GM04504 (cell line): ENCODE measurements at regions not wholly inside any gene's neighbourhood (a gene's known extent, or its start where the extent isn't known, plus 50 kb on each side); places are given as distances from the start of the nearest gene placed in this dataset.

Experiments
- DNase-seq: peaks from one replicate; pipeline ENCODE4 v3.0.0-alpha.2; 2012; ENCODE audit warnings: low read depth

GRCh38 chr10:44435196-44435595, 50.3 kb upstream of the CXCL12 start:
- no peak for DNase-seq

- no peak for DNase-seq
Measured at GRCh38 chr10:44436240-44436639, 51.3 kb upstream of the CXCL12 start.

GRCh38 chr10:44437840-44438511, 53.1 kb upstream of the CXCL12 start:
- DNase-seq = no peak

- no peak for DNase-seq
Measured at GRCh38 chr10:44439239-44439957, 54.5 kb upstream of the CXCL12 start.

DNA sequence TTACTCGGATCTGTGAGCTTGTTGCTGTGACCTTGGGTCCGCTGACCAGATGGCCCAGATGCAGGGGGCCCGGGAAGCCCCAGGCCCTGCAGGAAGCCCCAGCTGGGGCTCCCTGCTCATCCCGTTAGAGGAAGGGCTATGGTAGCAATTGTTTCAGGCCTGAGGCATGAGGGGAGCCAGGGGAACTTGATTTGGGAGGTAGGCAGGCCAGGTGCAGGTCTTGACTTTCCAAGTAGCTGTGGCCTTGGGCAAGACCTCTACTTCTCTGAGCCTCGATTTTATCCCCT, 55.0 kb upstream of the CXCL12 start:
- no peak for DNase-seq

- DNase-seq = no peak
Measured at GRCh38 chr10:44457259-44457658, 72.4 kb upstream of the CXCL12 start.

DNA sequence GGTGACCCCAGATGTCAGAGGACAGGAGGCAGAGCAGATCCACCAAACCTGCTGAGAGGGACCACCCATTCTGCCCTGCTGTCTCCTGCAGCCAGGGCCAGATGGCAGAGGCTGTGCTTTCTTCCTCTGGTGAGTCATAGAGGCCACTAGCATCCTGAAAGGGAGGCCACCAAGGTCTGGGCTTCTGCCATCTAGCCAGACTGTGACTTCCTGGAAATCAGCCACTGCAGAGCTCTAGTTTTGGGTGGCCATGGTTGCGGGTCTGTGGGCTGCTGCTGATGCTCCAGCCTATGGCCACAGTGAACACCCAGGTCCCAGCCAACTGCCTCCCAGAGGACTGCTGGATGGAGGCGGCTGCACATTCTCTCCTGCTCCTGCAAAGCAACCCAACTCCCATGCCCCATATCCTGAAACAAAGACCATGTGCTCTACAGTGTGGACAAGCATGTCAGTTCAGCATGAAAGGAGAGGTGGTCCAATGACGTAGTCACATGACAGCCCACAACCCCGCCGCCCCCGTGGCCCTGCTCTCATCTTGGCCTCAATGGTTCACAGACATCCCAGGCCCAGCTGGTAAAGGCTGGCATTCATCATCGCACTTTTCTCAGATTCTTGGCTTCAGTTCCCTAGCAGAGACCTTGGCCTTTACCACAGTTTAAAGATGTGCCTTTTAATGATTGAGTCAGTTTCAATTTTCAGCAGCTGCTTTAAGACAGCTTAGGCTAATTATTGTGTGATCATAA, 73.9 kb upstream of the CXCL12 start:
- DNase-seq = no peak

DNA sequence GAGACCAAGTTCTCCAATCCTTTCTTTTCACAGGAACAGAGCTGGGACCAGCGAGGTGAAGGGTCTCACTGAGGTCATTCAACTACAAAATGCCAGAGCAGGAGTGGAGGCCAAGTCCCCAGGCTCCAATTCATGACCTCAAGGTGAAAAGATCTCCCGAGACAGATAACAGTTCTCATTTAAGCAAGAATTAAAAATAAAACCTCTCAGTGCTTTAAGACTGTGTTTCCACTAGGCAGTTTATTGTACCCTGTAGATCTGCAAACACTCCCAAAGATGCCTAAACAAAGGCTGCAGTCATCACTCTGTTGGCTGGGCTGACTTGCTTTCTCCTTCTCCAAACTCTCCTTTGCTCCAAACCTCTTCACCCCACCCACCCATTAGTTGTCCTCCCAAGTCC, 74.8 kb upstream of the CXCL12 start:
- DNase-seq = no peak

DNA sequence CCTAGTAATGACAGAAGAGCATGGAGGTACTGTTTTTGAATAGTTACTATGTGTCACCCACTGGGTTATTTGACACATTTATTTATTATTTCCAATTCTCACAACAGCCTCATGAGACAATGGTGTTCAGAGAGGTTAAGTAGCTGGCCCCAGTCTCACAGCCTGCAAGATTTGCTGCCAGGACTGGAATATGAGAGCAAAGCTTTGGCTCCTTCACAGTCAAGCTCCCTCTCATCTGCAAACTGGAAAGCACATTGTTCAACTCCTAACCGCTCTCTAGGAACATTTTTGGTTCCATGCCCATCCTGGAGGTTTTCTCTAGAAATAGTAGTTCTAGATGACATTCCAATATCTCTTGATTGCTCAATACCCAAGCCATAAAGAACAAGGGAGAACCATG, 75.5 kb upstream of the CXCL12 start:
- no peak for DNase-seq

DNA sequence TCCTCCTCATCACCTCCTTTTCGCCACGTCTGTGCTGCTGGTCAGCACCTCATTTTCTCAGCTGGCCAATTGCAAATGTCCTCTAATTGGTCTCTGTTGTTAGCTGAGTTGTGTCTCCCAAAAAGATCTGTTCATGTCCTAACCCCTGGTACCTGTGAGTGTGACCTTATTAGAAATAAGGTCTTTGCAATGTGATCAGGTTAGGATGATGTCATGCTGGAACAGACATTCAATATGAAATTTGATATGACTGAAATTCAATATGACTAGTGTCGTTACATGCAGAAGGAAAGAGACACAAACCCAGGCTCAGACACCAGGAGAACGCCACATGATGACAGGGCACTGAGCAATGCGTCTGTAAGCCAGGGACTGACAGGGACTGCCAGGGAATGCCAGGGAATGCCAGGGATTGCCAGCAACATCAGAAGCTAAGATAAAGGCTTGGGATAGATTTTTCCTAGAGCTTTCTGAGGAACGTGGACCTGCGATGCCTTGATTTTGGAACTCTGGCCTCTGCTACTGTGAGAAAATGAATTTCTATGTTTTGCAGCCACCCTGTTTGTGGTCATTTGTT, 77.5 kb upstream of the CXCL12 start:
- no peak for DNase-seq

DNA sequence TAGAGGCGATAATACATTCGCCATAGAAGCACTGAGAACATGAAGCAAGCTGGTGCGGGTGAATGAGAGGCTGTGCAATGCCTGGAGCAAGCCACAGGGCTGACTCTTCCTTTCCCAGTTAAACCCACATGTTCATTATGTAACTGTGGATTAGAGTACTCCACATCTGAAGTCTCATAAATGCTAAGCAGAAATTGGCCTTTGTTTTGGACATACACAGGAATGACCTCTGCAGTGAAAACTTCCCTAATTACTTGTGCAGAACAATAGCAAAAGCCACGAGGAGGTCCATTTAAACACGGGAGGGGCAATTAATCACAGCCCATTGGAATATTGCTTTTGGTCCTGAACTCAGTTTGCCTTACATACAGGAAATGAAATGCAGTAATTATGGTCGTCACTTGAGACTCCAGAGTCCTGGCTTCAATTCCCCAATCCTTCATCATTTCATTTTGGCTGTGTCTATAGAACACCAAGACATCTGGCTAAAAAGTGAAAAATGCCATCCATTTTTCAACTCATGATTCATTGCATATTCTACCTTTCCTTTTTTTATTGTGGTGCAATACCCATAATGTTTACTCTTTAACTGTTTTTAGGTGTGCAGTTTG, 78.7 kb upstream of the CXCL12 start:
- DNase-seq = peak; percentile 65

- DNase-seq = no peak
Measured at GRCh38 chr10:44464503-44464902, 79.6 kb upstream of the CXCL12 start.

GRCh38 chr10:44465401-44466115, 80.7 kb upstream of the CXCL12 start:
- DNase-seq = no peak

DNA sequence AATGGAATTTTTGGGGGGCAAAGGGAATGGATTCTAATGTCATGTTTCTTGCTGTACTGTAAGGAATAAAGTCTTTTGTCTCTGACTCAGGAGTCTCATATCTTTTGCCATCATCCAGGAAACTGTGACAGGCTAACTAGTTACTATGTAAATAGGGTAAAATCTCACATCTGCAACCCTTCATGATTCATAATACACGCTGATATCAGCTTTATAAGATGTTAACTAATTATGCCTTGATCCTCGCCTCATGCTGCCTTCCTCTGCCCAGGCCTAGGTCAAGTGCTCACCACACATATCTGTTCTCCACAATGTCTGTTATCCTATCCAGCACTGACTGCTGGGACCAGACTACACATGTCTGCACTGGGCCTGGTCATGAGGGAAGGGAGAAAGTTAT, 81.3 kb upstream of the CXCL12 start:
- no peak for DNase-seq

DNA sequence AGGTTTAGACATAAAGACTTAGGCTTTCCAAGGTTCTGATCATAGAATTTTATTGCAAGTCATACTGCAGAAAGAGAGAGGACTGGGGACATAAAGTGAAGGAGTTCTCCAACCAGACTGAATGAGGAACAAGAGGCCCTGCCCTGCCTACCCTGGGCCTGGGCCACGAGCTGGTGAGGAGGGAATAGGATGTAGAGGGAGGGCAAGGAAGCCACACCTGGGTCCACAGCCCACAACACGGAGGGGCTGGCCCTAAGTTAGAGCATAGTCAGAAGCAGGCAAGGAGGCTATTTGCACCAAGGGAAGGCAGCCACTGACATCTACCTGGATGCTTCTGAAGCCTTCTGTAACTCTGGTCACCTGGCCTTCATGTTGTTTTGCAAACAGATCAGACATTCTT, 82.2 kb upstream of the CXCL12 start:
- DNase-seq = no peak

DNA sequence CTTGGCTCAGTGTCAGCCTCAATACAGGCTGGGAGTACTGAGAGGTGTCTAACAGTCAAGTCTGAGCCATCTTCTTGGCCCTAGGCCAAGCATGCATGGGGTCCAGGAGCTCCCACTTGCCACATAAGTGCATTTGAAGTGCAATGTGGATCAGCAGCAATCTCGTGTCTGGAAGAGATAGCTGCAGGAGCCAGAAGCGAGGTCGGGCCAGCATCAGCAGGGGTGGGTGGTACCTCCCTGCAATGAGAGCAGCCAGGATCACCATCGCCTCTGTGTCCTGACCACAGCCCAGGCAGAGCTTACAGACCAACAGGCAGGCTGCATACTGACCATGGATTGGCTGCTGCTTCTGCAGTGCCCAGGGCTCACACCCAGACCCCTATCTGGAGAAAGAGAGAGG, 83.0 kb upstream of the CXCL12 start:
- DNase-seq = no peak

GRCh38 chr10:44468525-44468924, 83.6 kb upstream of the CXCL12 start:
- no peak for DNase-seq

DNA sequence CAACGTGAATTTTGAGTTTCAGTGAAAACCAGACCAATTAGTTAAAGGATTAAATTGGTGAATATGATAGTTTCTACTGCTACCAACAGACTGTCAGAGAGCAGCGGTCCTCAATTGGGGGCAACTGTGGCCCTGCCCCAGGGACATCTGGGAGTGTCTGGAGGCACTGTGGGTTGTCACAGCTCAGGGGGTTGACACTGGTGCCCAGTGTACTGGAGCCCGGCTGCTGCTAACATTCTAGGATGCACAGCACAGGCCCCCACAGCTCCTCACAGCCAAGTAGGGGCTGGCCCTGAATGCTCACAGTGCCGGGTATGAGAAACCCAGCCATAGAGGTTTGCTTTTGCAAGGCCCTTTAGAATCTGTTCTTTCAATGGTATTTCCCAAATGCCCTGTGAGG, 84.1 kb upstream of the CXCL12 start:
- DNase-seq = no peak

DNA sequence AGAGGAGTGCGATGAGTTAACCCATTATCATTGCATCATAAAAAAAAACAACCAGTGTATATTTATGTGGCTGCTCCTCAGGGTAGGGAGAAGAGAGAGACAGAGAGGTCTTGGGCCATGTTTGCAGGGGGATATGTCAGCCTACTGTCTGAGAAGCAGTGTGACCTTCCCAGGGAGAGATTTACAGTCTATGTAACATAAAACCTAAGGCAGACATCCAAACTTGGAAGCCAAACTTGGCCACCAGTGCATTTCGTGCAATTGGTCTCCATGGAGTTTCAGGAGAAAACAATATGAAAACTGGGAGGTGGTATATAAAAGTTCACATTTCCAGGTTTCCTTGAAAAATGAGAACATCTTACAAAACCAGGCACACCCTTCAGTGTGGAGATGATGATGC, 85.9 kb upstream of the CXCL12 start:
- no peak for DNase-seq

- DNase-seq = no peak
Measured at GRCh38 chr10:44471410-44471809, 86.5 kb upstream of the CXCL12 start.

DNA sequence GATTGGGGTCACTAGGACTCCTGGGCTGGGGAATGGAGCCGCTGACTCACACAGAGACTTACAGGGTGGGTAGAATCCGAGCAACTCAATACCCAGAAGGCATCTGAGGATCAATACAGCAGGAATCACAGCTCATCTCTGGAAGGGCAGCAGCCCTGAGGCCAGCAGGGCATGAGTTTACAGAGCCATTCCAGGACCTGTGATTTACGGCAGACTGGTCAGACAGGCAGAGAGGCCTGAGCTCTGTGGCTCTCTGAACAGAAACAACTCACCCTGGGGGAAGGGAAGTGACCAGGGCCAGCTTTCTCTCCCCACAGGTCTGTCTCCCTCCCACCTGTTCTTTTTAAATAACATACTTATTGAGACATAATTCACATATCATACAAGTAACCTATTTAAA, 88.2 kb upstream of the CXCL12 start:
- no peak for DNase-seq

DNA sequence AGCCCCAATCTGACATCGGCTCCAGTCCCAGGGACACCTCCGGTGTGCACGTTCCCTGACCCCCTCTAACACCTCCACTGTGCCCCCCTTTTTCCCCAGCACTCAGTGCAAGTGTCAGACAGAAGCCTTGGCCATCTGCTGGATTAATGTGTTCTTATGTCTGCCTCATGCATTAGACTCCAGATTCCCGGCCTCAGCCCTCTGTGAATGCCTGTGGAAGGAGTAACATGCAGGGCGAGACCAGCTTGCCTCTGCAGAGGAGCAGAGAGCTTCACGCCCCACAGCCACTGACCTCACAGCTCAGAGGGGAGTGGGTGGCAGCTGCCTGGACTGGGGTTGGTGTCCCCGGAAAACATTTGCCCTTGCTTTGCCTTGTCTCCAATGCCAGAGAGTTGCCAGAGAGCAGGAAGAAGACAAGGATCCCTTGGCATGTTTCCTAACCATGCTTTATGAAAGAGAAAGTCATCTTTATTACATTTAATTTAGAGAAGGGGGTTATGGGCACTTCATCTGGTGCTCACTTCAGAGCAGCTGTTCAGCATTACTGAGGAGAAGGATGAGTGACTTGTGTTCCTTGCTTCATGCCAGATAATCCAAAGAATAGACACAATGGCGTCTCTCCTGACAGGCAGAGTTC, 91.6 kb upstream of the CXCL12 start:
- DNase-seq = no peak
